ENCODE measurements at regions not wholly inside any gene's neighbourhood (a gene's known extent, or its start where the extent isn't known, plus 50 kb on each side); places are given as distances from the start of the nearest gene placed in this dataset.

- TF ChIP-seq, protein P1, sequence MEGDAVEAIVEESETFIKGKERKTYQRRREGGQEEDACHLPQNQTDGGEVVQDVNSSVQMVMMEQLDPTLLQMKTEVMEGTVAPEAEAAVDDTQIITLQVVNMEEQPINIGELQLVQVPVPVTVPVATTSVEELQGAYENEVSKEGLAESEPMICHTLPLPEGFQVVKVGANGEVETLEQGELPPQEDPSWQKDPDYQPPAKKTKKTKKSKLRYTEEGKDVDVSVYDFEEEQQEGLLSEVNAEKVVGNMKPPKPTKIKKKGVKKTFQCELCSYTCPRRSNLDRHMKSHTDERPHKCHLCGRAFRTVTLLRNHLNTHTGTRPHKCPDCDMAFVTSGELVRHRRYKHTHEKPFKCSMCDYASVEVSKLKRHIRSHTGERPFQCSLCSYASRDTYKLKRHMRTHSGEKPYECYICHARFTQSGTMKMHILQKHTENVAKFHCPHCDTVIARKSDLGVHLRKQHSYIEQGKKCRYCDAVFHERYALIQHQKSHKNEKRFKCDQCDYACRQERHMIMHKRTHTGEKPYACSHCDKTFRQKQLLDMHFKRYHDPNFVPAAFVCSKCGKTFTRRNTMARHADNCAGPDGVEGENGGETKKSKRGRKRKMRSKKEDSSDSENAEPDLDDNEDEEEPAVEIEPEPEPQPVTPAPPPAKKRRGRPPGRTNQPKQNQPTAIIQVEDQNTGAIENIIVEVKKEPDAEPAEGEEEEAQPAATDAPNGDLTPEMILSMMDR (IDR thresholded peaks at IDR 0.05; ENCODE audit: low read length): no peak
- TF ChIP-seq EZH2phosphoT487 (IDR thresholded peaks at IDR 0.05; ENCODE audit: low read length) (no peak), EZH2 (optimal IDR thresholded peaks at IDR 0.05; ENCODE audit: low read depth, low read length) (no peak)
Observed at GRCh38 chr3:118208642-118209041, 826.0 kb downstream of the IGSF11 start.

All from MM.1S (cell line).